ENCODE measurements at regions not wholly inside any gene's neighbourhood (a gene's known extent, or its start where the extent isn't known, plus 50 kb on each side); places are given as distances from the start of the nearest gene placed in this dataset.
A peak's percentile ranks its signal among the peaks of the same experiment; 100 is the strongest.

- no peak for TF ChIP-seq CTCF (IDR thresholded peaks at IDR 0.05; ENCODE audit: control insufficient read depth, insufficient read depth, low read depth, low read length, missing control alignments)
- H3K4me3 ChIP-seq (ENCODE audit: control insufficient read depth, low read depth, low read length), result no peak overlapping the region
- peak; percentile 65 for DNase-seq (ENCODE audit: low read depth)
Observed at GRCh38 chr2:215796140-215796855, 217.1 kb downstream of the MREG start.

GRCh38 chr2:215794829-215795546 lies 218.4 kb downstream of the MREG start:
- no peak for DNase-seq (ENCODE audit: low read depth)
- TF ChIP-seq CTCF (IDR thresholded peaks at IDR 0.05; ENCODE audit: control insufficient read depth, insufficient read depth, low read depth, low read length, missing control alignments), result no peak
- no peak overlapping the region for H3K4me3 ChIP-seq (ENCODE audit: control insufficient read depth, low read depth, low read length)

GRCh38 chr2:215793747-215794595 lies 219.4 kb downstream of the MREG start:
- DNase-seq (ENCODE audit: low read depth), result peak; percentile 91
- H3K4me3 ChIP-seq (ENCODE audit: control insufficient read depth, low read depth, low read length), result no peak overlapping the region
- no peak for TF ChIP-seq CTCF (IDR thresholded peaks at IDR 0.05; ENCODE audit: control insufficient read depth, insufficient read depth, low read depth, low read length, missing control alignments)

- DNase-seq (ENCODE audit: low read depth), result no peak
Observed at GRCh38 chr2:215791481-215791937, 221.8 kb downstream of the MREG start.

GRCh38 chr2:215790523-215791421 lies 222.6 kb downstream of the MREG start:
- DNase-seq (ENCODE audit: low read depth), result no peak
- no peak overlapping the region for H3K4me3 ChIP-seq (ENCODE audit: control insufficient read depth, low read depth, low read length)
- no peak for TF ChIP-seq CTCF (IDR thresholded peaks at IDR 0.05; ENCODE audit: control insufficient read depth, insufficient read depth, low read depth, low read length, missing control alignments)

More at GRCh38 chr2:215791481-215791937, 221.8 kb downstream of the MREG start:
- no peak overlapping the region for H3K4me3 ChIP-seq (ENCODE audit: control insufficient read depth, low read depth, low read length)
- TF ChIP-seq CTCF (IDR thresholded peaks at IDR 0.05; ENCODE audit: control insufficient read depth, insufficient read depth, low read depth, low read length, missing control alignments), result no peak
